Esophagus squamous epithelium (tissue), 4 donors: ENCODE measurements at regions not wholly inside any gene's neighbourhood (a gene's known extent, or its start where the extent isn't known, plus 50 kb on each side); places are given as distances from the start of the nearest gene placed in this dataset.

Experiments used
- CTCF ChIP-seq, 6 experiments: fragments of 450-650 bp in 4 of 6; fragments of 200-600 bp in 2 of 6; sonication (generic) in 2 of 6; IDR thresholded peaks; one replicate each; pipeline ENCODE4 v1.5.1; 2016 to 2019; ENCODE audit warnings: antibody characterized with exemption in 6 of 6, mild to moderate bottlenecking in 4 of 6, moderate library complexity in 4 of 6
- POLR2A ChIP-seq, 4 donors: fragments of 450-650 bp; IDR thresholded peaks; one replicate each; pipeline ENCODE4 v1.6.1; 2017; ENCODE audit warnings: antibody characterized with exemption in 4 of 4, mild to moderate bottlenecking in 4 of 4, moderate library complexity in 3 of 4

DNA sequence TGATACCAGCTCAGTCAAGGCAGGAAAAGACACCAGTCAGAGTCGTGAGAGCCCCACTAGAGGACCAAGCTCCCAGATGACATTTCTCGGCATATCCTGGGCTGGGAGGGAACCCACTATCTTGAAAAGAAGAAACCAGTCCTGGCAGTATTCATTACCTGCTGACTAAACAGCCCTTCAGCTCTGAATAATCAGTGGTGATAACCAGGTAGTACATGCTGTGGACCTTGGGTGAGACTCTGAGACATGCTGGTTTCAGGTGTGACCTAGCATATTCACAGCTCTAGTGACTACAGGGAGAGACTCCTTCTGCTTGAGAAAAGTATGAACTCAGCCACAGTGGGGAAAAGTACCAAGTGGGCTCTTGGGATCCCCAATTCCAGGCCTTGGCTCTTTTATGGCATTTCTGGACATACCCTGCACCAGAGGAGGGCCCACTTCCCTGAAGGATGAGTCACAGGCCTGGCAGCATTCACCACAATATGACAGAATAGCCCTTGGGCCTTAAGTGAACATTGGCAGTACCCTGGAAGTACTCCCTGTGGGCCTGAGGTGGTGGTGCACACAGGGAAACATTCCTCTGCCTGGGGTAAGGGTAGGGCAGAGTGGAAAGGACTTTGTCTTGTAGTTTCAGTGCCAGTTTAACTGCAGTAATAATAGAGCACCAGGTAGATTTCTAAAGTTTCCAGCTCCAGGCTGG lies 82.6 kb upstream of the SLC38A4 start:
- TF ChIP-seq POLR2A (IDR thresholded peaks at IDR 0.05) (no peak), CTCF (IDR thresholded peaks at IDR 0.05) (peak in 1 of 6 experiments; percentile 46)
